GM12872 (cell line): ENCODE measurements at regions not wholly inside any gene's neighbourhood (a gene's known extent, or its start where the extent isn't known, plus 50 kb on each side); places are given as distances from the start of the nearest gene placed in this dataset.

Source experiments
- CTCF ChIP-seq: IDR thresholded peaks from 3 replicates; pipeline ENCODE4 v1.5.1; 2011; ENCODE audit warnings: low read depth, mild to moderate bottlenecking, low read length, moderate library complexity; ENCODE audit not compliant: insufficient read depth

GRCh38 chr5:76007904-76008303 lies 75.3 kb upstream of the SV2C start:
- no peak for TF ChIP-seq CTCF

GRCh38 chr5:76000582-76000981 lies 82.6 kb upstream of the SV2C start:
- no peak for TF ChIP-seq CTCF

GRCh38 chr5:75993643-75994520 lies 89.3 kb upstream of the SV2C start:
- no peak for TF ChIP-seq CTCF

GRCh38 chr5:75993183-75993582 lies 90.0 kb upstream of the SV2C start:
- no peak for TF ChIP-seq CTCF

- no peak for TF ChIP-seq CTCF
These were observed 90.4 kb upstream of the SV2C start for GRCh38 chr5:75992753-75993152.

- no peak for TF ChIP-seq CTCF
These were observed 98.1 kb upstream of the SV2C start for GRCh38 chr5:75985077-75985476.

GRCh38 chr5:75975496-75975895 lies 107.7 kb upstream of the SV2C start:
- TF ChIP-seq CTCF, result no peak
